Right atrium auricular region (tissue), 2 donors: ENCODE measurements at regions not wholly inside any gene's neighbourhood (a gene's known extent, or its start where the extent isn't known, plus 50 kb on each side); places are given as distances from the start of the nearest gene placed in this dataset.

Experiments used
- DNase-seq: peaks from one replicate; pipeline ENCODE4 v3.0.0-alpha.2; 2019; ENCODE audit warnings: low spot score
- H3K27ac ChIP-seq, 2 donors: fragments of 200-600 bp; sonication (generic); 1 replicate in 1 of 2; 2 replicates in 1 of 2; pipeline ENCODE4 v1.5.1; 2016 to 2019
- H3K27me3 ChIP-seq, 2 donors: fragments of 200-600 bp; sonication (generic); one replicate each; pipeline versions ENCODE4 v1.5.1 to v1.6.0; 2017 to 2019
- H3K36me3 ChIP-seq: fragments of 200-600 bp; sonication (generic); one replicate; pipeline ENCODE4 v1.5.1; 2016
- H3K4me1 ChIP-seq, 2 donors: fragments of 200-600 bp; sonication (generic); one replicate each; pipeline versions ENCODE4 v1.5.1 to v1.6.0; 2017 to 2019
- H3K4me3 ChIP-seq, 2 donors: fragments of 200-600 bp; sonication (generic); 1 replicate in 1 of 2; 2 replicates in 1 of 2; pipeline ENCODE4 v1.5.1; 2017 to 2019; ENCODE audit warnings: mild to moderate bottlenecking in 1 of 2, moderate library complexity in 1 of 2
- H3K9me3 ChIP-seq, 2 donors: fragments of 200-600 bp; sonication (generic); one replicate each; pipeline ENCODE4 v1.5.1; 2019
- CTCF ChIP-seq, 2 donors: fragments of 200-600 bp; sonication (generic); IDR thresholded peaks; one replicate each; pipeline ENCODE4 v1.5.1; 2019; ENCODE audit warnings: antibody characterized with exemption in 2 of 2

- peaks cover 0 to 4% of the 10 kb centered on the region in 2 donors for H3K4me1 ChIP-seq
- no peak overlapping the region for H3K27ac ChIP-seq
- TF ChIP-seq CTCF (IDR thresholded peaks at IDR 0.05) = no peak
- H3K27me3 ChIP-seq = no peaks in the 10 kb centered on the region
- no peaks in the 10 kb centered on the region for H3K36me3 ChIP-seq
- H3K4me3 ChIP-seq = no peak overlapping the region
- H3K9me3 ChIP-seq = no peaks in the 10 kb centered on the region
- no peak for DNase-seq
Measured at GRCh38 chr4:17109126-17109525, 210.7 kb upstream of the LDB2 start.

GRCh38 chr4:17103231-17103630 lies 204.8 kb upstream of the LDB2 start:
- Histone ChIP-seq H3K9me3 (no peaks in the 10 kb centered on the region), H3K27ac (no peak overlapping the region), H3K27me3 (no peaks in the 10 kb centered on the region), H3K4me3 (no peak overlapping the region), H3K36me3 (no peaks in the 10 kb centered on the region), H3K4me1 (no peaks in the 10 kb centered on the region)
- DNase-seq = no peak
- no peak for TF ChIP-seq CTCF (IDR thresholded peaks at IDR 0.05)

GRCh38 chr4:17098996-17099395 lies 200.6 kb upstream of the LDB2 start:
- no peak overlapping the region for H3K4me3 ChIP-seq
- H3K36me3 ChIP-seq = no peaks in the 10 kb centered on the region
- no peak for TF ChIP-seq CTCF (IDR thresholded peaks at IDR 0.05)
- no peak for DNase-seq
- H3K27me3 ChIP-seq = no peaks in the 10 kb centered on the region
- H3K4me1 ChIP-seq = peaks cover 0 to 14% of the 10 kb centered on the region in 2 donors
- H3K9me3 ChIP-seq = no peaks in the 10 kb centered on the region
- H3K27ac ChIP-seq = no peak overlapping the region

GRCh38 chr4:17098401-17098800 lies 200.0 kb upstream of the LDB2 start:
- no peak for TF ChIP-seq CTCF (IDR thresholded peaks at IDR 0.05)

GRCh38 chr4:17097362-17097761 lies 198.9 kb upstream of the LDB2 start:
- TF ChIP-seq CTCF (IDR thresholded peaks at IDR 0.05) = no peak
- no peak for DNase-seq
- H3K4me3 ChIP-seq = no peak overlapping the region
- H3K4me1 ChIP-seq = peaks cover 0 to 14% of the 10 kb centered on the region in 2 donors
- H3K27me3 ChIP-seq = no peaks in the 10 kb centered on the region
- no peaks in the 10 kb centered on the region for H3K9me3 ChIP-seq
- no peaks in the 10 kb centered on the region for H3K36me3 ChIP-seq
- H3K27ac ChIP-seq = no peak overlapping the region

More at GRCh38 chr4:17098401-17098800, 200.0 kb upstream of the LDB2 start:
- no peak overlapping the region for H3K27ac ChIP-seq
- H3K27me3 ChIP-seq = no peaks in the 10 kb centered on the region
- H3K4me1 ChIP-seq = peaks cover 0 to 14% of the 10 kb centered on the region in 2 donors
- DNase-seq = no peak
- no peaks in the 10 kb centered on the region for H3K36me3 ChIP-seq
- H3K4me3 ChIP-seq = no peak overlapping the region
- no peaks in the 10 kb centered on the region for H3K9me3 ChIP-seq

- no peak for TF ChIP-seq CTCF (IDR thresholded peaks at IDR 0.05)
- no peak overlapping the region for H3K4me3 ChIP-seq
- H3K36me3 ChIP-seq = no peaks in the 10 kb centered on the region
- no peaks in the 10 kb centered on the region for H3K9me3 ChIP-seq
- H3K27me3 ChIP-seq = no peaks in the 10 kb centered on the region
- DNase-seq = no peak
- peaks cover 0 to 14% of the 10 kb centered on the region in 2 donors for H3K4me1 ChIP-seq
- no peak overlapping the region for H3K27ac ChIP-seq
Measured at GRCh38 chr4:17096692-17097091, 198.2 kb upstream of the LDB2 start.
